ENCODE measurements at regions not wholly inside any gene's neighbourhood (a gene's known extent, or its start where the extent isn't known, plus 50 kb on each side); places are given as distances from the start of the nearest gene placed in this dataset.

GRCh38 chr15:95226835-95227234, 995.5 kb downstream of the MCTP2 start:
- intact Hi-C loops (cut with micrococcal nuclease) = no loop called here

- intact Hi-C loops (cut with micrococcal nuclease) = no loop called here
These were observed 995.9 kb downstream of the MCTP2 start for GRCh38 chr15:95227235-95227634.

- intact Hi-C loops (cut with micrococcal nuclease) = no loop called here
These were observed 997.6 kb downstream of the MCTP2 start for GRCh38 chr15:95228856-95229555.

GRCh38 chr15:95235033-95235432, 1003.7 kb downstream of the MCTP2 start:
- intact Hi-C loops (cut with micrococcal nuclease) = no loop called here

GRCh38 chr15:95247071-95247984, 1016.0 kb downstream of the MCTP2 start:
- intact Hi-C loops (cut with micrococcal nuclease) = no loop called here

- intact Hi-C loops (cut with micrococcal nuclease) = no loop called here
These were observed 1018.2 kb downstream of the MCTP2 start for GRCh38 chr15:95249524-95249923.

GRCh38 chr15:95252404-95252803, 1021.0 kb downstream of the MCTP2 start:
- intact Hi-C loops (cut with micrococcal nuclease) = loop anchor here (10.0 kb wide), 1 partner anchor 578 kb away; no protein-coding TSS in a partner anchor

GRCh38 chr15:95254263-95254662, 1022.9 kb downstream of the MCTP2 start:
- intact Hi-C loops (cut with micrococcal nuclease) = loop anchor here (10.0 kb wide), 1 partner anchor 579 kb away; no protein-coding TSS in a partner anchor

- intact Hi-C loops (cut with micrococcal nuclease) = loop anchor here (1.0 to 10.0 kb wide), 9 partner anchors 33 to 1976 kb away; no protein-coding TSS in a partner anchor
These were observed 1028.2 kb downstream of the MCTP2 start for GRCh38 chr15:95259513-95259912.

- intact Hi-C loops (cut with micrococcal nuclease) = loop anchor here (1.0 to 10.0 kb wide), 9 partner anchors 32 to 1975 kb away; no protein-coding TSS in a partner anchor
These were observed 1028.6 kb downstream of the MCTP2 start for GRCh38 chr15:95259965-95260364.

- intact Hi-C loops (cut with micrococcal nuclease) = no loop called here
These were observed 1029.5 kb downstream of the MCTP2 start for GRCh38 chr15:95260856-95261255.

- intact Hi-C loops (cut with micrococcal nuclease) = no loop called here
These were observed 1030.2 kb downstream of the MCTP2 start for GRCh38 chr15:95261546-95261945.

- intact Hi-C loops (cut with micrococcal nuclease) = no loop called here
These were observed 1030.6 kb downstream of the MCTP2 start for GRCh38 chr15:95261968-95262367.

- intact Hi-C loops (cut with micrococcal nuclease) = no loop called here
These were observed 1031.7 kb downstream of the MCTP2 start for GRCh38 chr15:95262866-95263564.

GRCh38 chr15:95263751-95264150, 1032.4 kb downstream of the MCTP2 start:
- intact Hi-C loops (cut with micrococcal nuclease) = no loop called here

- intact Hi-C loops (cut with micrococcal nuclease) = loop anchor here (1.0 kb wide), 1 partner anchor 19 kb away; no protein-coding TSS in a partner anchor
These were observed 1034.1 kb downstream of the MCTP2 start for GRCh38 chr15:95265419-95265997.

GRCh38 chr15:95266451-95267061, 1035.2 kb downstream of the MCTP2 start:
- intact Hi-C loops (cut with micrococcal nuclease) = no loop called here

GRCh38 chr15:95267481-95267880, 1036.1 kb downstream of the MCTP2 start:
- intact Hi-C loops (cut with micrococcal nuclease) = no loop called here

- intact Hi-C loops (cut with micrococcal nuclease) = no loop called here
These were observed 1038.2 kb downstream of the MCTP2 start for GRCh38 chr15:95269242-95270183.

GRCh38 chr15:95274101-95274500, 1042.7 kb downstream of the MCTP2 start:
- intact Hi-C loops (cut with micrococcal nuclease) = no loop called here
